Lung (tissue), 11 donors: ENCODE measurements at regions not wholly inside any gene's neighbourhood (a gene's known extent, or its start where the extent isn't known, plus 50 kb on each side); places are given as distances from the start of the nearest gene placed in this dataset.

Experiments
- ATAC-seq: fragments of 200-7000 bp; cut with Tn5 transposase; one replicate; pipeline ENCODE4 v1.9.1; 2020; ENCODE audit warnings: moderate number of reproducible peaks; ENCODE audit not compliant: insufficient read depth, low FRiP score
- DNase-seq, 3 donors: peaks; one replicate each; pipeline ENCODE4 v3.0.0-alpha.2; 2013 to 2017
- H3K27ac ChIP-seq, 2 donors: one replicate each; pipeline ENCODE4 v1.5.1; 2013; ENCODE audit warnings: mild to moderate bottlenecking in 2 of 2, moderate library complexity in 2 of 2, control low read depth in 1 of 2, inconsistent platforms in 1 of 2, low read depth in 1 of 2, low read length in 1 of 2
- H3K27me3 ChIP-seq, 3 donors: one replicate each; pipeline ENCODE4 v1.5.1; 2013; ENCODE audit warnings: low read length in 2 of 3; ENCODE audit not compliant: control insufficient read depth in 3 of 3, insufficient read depth in 3 of 3
- H3K36me3 ChIP-seq, 4 donors: one replicate each; pipeline ENCODE4 v1.5.1; 2013; ENCODE audit warnings: low read length in 4 of 4, mild to moderate bottlenecking in 1 of 4, moderate library complexity in 1 of 4; ENCODE audit not compliant: control insufficient read depth in 4 of 4, insufficient read depth in 4 of 4
- H3K4me1 ChIP-seq, 5 donors: one replicate each; pipeline ENCODE4 v1.5.1; 2013; ENCODE audit warnings: low read length in 5 of 5, mild to moderate bottlenecking in 2 of 5, moderate library complexity in 1 of 5; ENCODE audit not compliant: control insufficient read depth in 5 of 5, insufficient read depth in 5 of 5
- H3K4me3 ChIP-seq: one replicate; pipeline ENCODE4 v1.5.1; 2013; ENCODE audit warnings: mild to moderate bottlenecking, control low read depth, moderate library complexity
- H3K9ac ChIP-seq, 2 donors: one replicate each; pipeline ENCODE4 v1.5.1; 2013; ENCODE audit warnings: low read length in 2 of 2, control low read depth in 1 of 2; ENCODE audit not compliant: insufficient read depth in 1 of 2
- H3K9me3 ChIP-seq, 4 donors: one replicate each; pipeline ENCODE4 v1.5.1; 2013; ENCODE audit warnings: low read length in 3 of 4, mild to moderate bottlenecking in 1 of 4, moderate library complexity in 1 of 4; ENCODE audit not compliant: control insufficient read depth in 4 of 4, insufficient read depth in 3 of 4
- CTCF ChIP-seq: IDR thresholded peaks from 2 replicates; pipeline ENCODE4 v1.5.1; 2012; ENCODE audit warnings: mild to moderate bottlenecking; ENCODE audit errors: control extremely low read depth, extremely low read depth
- WGBS, 2 donors: extraction: QIAGEN DNeasy Blood & Tissue Kit; methylation state at CpG; one replicate each; pipeline ENCODE4 v1.1.7; 2013; 5-methylcytosine and 5-hydroxymethylcytosine counted together
- donor health status: control.
- donor health status: control.
- donor health status: Bipolar disorder and iron deficiency.
- donor health status: healthy.
- donor health status: DM: yes; HTN: yes; CAD: no.

DNA sequence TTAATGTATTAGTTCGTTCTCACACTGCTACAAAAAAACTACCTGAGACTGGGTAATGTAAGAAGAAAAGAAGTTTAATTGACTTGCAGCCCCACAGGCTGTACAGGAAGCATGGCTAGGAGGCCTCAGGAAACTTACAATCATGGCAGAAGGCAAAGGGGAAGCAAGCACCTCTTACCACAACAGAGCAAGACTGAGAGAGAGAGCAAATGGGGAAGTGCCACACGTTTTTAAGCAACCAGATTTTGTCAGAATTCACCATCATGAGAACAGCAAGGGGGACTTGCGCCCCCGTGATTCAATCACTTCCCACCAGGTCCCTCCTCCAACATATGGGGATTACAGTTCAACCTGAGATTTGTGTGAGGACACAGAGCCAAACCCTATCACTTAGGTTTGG, 70.8 kb upstream of the SRSF6 start:
- H3K9ac ChIP-seq, result no peak overlapping the region
- H3K27me3 ChIP-seq, result peaks cover 0 to 6% (median 0%) of the 10 kb centered on the region in 3 donors
- H3K9me3 ChIP-seq, result no peaks in the 10 kb centered on the region
- WGBS, 2 donors, result 41 to 60% methylated on average over 4 of the region's 4 CpGs
- DNase-seq (no peak), ATAC-seq (no peak)
- H3K4me1 ChIP-seq, result peaks cover 0 to 4% (median 0%) of the 10 kb centered on the region in 5 donors
- no peak for TF ChIP-seq CTCF
- no peak overlapping the region for H3K4me3 ChIP-seq
- no peaks in the 10 kb centered on the region for H3K36me3 ChIP-seq
- H3K27ac ChIP-seq, result no peak overlapping the region

- DNase-seq (no peak), ATAC-seq (no peak)
- no peaks in the 10 kb centered on the region for H3K36me3 ChIP-seq
- H3K9me3 ChIP-seq, result no peaks in the 10 kb centered on the region
- no peak overlapping the region for H3K4me3 ChIP-seq
- no peak for TF ChIP-seq CTCF
- no peak overlapping the region for H3K9ac ChIP-seq
- peaks cover 0 to 4% (median 0%) of the 10 kb centered on the region in 5 donors for H3K4me1 ChIP-seq
- 78 to 93% methylated on average over 4 of the region's 4 CpGs for WGBS, 2 donors
- peaks cover 0 to 5% (median 0%) of the 10 kb centered on the region in 3 donors for H3K27me3 ChIP-seq
- no peak overlapping the region for H3K27ac ChIP-seq
Observed at GRCh38 chr20:43385914-43386313, 71.8 kb upstream of the SRSF6 start.

GRCh38 chr20:43384101-43384940, 73.4 kb upstream of the SRSF6 start:
- H3K4me1 ChIP-seq, result peaks cover 0 to 4% (median 0%) of the 10 kb centered on the region in 5 donors
- peaks cover 0 to 4% (median 0%) of the 10 kb centered on the region in 3 donors for H3K27me3 ChIP-seq
- WGBS, 2 donors, result 64 to 73% methylated on average over 14 of the region's 14 CpGs
- no peaks in the 10 kb centered on the region for H3K9me3 ChIP-seq
- no peak overlapping the region for H3K9ac ChIP-seq
- no peak for ATAC-seq
- no peak overlapping the region for H3K27ac ChIP-seq
- no peak for DNase-seq
- H3K4me3 ChIP-seq, result no peak overlapping the region
- TF ChIP-seq CTCF, result no peak
- no peaks in the 10 kb centered on the region for H3K36me3 ChIP-seq
